H1 (cell line): ENCODE measurements at regions not wholly inside any gene's neighbourhood (a gene's known extent, or its start where the extent isn't known, plus 50 kb on each side); places are given as distances from the start of the nearest gene placed in this dataset.

Experiments used
- ATF2 ChIP-seq: IDR thresholded peaks from 2 replicates; pipeline ENCODE4 v1.6.1; 2012; ENCODE audit warnings: low read length, inconsistent platforms
- BCL11A ChIP-seq, 2 experiments: IDR thresholded peaks; one replicate each; pipeline ENCODE4 v1.6.1; 2011; ENCODE audit warnings: low read depth in 2 of 2, low read length in 2 of 2, mild to moderate bottlenecking in 2 of 2
- CBX5 ChIP-seq: fragments of 300-800, 300-1000 bp; sonication (generic); IDR thresholded peaks from 2 replicates; pipeline ENCODE4 v1.7.1; 2016; ENCODE audit warnings: antibody characterized with exemption, low read length, low read depth
- CHD1 ChIP-seq: IDR thresholded peaks from 2 replicates; pipeline ENCODE4 v1.6.1; 2012; ENCODE audit warnings: low read depth, low read length, improper control_type of control experiment
- CREB1 ChIP-seq: IDR thresholded peaks from 2 replicates; pipeline ENCODE4 v1.6.1; 2012; ENCODE audit warnings: inconsistent platforms
- CTBP2 ChIP-seq: IDR thresholded peaks from 2 replicates; pipeline ENCODE4 v1.7.0; 2011; ENCODE audit warnings: borderline replicate concordance, mild to moderate bottlenecking, moderate library complexity, mixed read lengths, low read length; ENCODE audit not compliant: insufficient read depth, insufficient read length
- EGR1 ChIP-seq: IDR thresholded peaks from 2 replicates; pipeline ENCODE4 v1.6.1; 2011; ENCODE audit warnings: low read depth, low read length, borderline replicate concordance
- EP300 ChIP-seq, 2 experiments: IDR thresholded peaks; 1 replicate in 1 of 2; 2 replicates in 1 of 2; pipeline ENCODE4 v1.6.1; 2011 to 2012; ENCODE audit warnings: low read depth in 2 of 2, low read length in 2 of 2, mild to moderate bottlenecking in 2 of 2, borderline replicate concordance in 1 of 2, inconsistent platforms in 1 of 2, moderate library complexity in 1 of 2
- GABPA ChIP-seq: IDR thresholded peaks from 2 replicates; pipeline ENCODE4 v1.6.1; 2011; ENCODE audit warnings: mild to moderate bottlenecking, low read length, moderate library complexity, borderline replicate concordance; ENCODE audit not compliant: insufficient read depth
- JUND ChIP-seq: IDR thresholded peaks from 2 replicates; pipeline ENCODE4 v1.6.1; 2011; ENCODE audit warnings: mild to moderate bottlenecking, improper control_type of control experiment, low read length
- KDM1A ChIP-seq: fragments of 200-600, 300-600 bp; sonication (generic); IDR thresholded peaks from 2 replicates; pipeline ENCODE4 v1.7.1; 2016; ENCODE audit warnings: mild to moderate bottlenecking, low read length, borderline replicate concordance
- KDM5A ChIP-seq: fragments of 200-600 bp; IDR thresholded peaks from 2 replicates; pipeline ENCODE4 v1.7.1; 2012; ENCODE audit warnings: mild to moderate bottlenecking, low read length, inconsistent platforms, mixed read lengths
- POLR2A ChIP-seq, 2 experiments: IDR thresholded peaks; 1 replicate in 1 of 2; 2 replicates in 1 of 2; pipeline ENCODE4 v1.6.1; 2011; ENCODE audit warnings: low read depth in 2 of 2, low read length in 2 of 2, mild to moderate bottlenecking in 2 of 2; ENCODE audit errors: control extremely low read depth in 1 of 2
- RBBP5 ChIP-seq: IDR thresholded peaks from 2 replicates; pipeline ENCODE4 v1.7.1; 2012; ENCODE audit warnings: low read depth, mild to moderate bottlenecking, inconsistent platforms, low read length, moderate library complexity, borderline replicate concordance
- RFX5 ChIP-seq: IDR thresholded peaks from 2 replicates; pipeline ENCODE4 v1.6.1; 2011; ENCODE audit warnings: low read depth, low read length, improper control_type of control experiment, borderline replicate concordance
- RNF2 ChIP-seq: fragments of 200-900, 300-1000 bp; sonication (generic); IDR thresholded peaks from 2 replicates; pipeline ENCODE4 v1.7.1; 2016; ENCODE audit warnings: borderline replicate concordance, low read depth, mild to moderate bottlenecking, antibody characterized with exemption, low read length; ENCODE audit not compliant: poor library complexity, severe bottlenecking; ENCODE audit errors: missing control alignments
- SAP30 ChIP-seq: fragments of 300-600 bp; sonication (generic); IDR thresholded peaks from 2 replicates; pipeline ENCODE4 v1.7.1; 2012; ENCODE audit warnings: low read length, moderate library complexity, mild to moderate bottlenecking, inconsistent platforms; ENCODE audit not compliant: insufficient read depth, insufficient replicate concordance
- SIN3A ChIP-seq, 2 experiments: IDR thresholded peaks in 1 of 2; conservative IDR thresholded peaks in 1 of 2; 2 replicates each; pipeline ENCODE4 v1.6.1; 2011 to 2012; ENCODE audit warnings: low read length in 2 of 2, improper control_type of control experiment in 1 of 2, low read depth in 1 of 2, mild to moderate bottlenecking in 1 of 2
- SP1 ChIP-seq: IDR thresholded peaks from 2 replicates; pipeline ENCODE4 v1.6.1; 2011; ENCODE audit warnings: low read depth, low read length
- SP2 ChIP-seq: IDR thresholded peaks from 2 replicates; pipeline ENCODE4 v1.6.1; 2012; ENCODE audit warnings: mild to moderate bottlenecking, low read length, inconsistent platforms
- SRF ChIP-seq: IDR thresholded peaks from 2 replicates; pipeline ENCODE4 v1.6.1; 2011; ENCODE audit warnings: mild to moderate bottlenecking, low read depth, low read length, moderate library complexity
- TAF1 ChIP-seq: IDR thresholded peaks from 2 replicates; pipeline ENCODE4 v1.6.1; 2011; ENCODE audit warnings: mild to moderate bottlenecking, low read depth, low read length
- TCF12 ChIP-seq: IDR thresholded peaks from 2 replicates; pipeline ENCODE4 v1.6.1; 2011; ENCODE audit warnings: low read depth, mild to moderate bottlenecking, low read length

GRCh38 chr9:104991144-104991953, 63.4 kb upstream of the ABCA1 start (continued):
- TF ChIP-seq CTBP2 = no peak
- TF ChIP-seq TAF1 = peak; percentile 14
- TF ChIP-seq SP1 = peak; percentile 43
- TF ChIP-seq CREB1 = 0 out of 2 replicates have a peak, but pooled peaks have one; percentile 22
- TF ChIP-seq EP300 (IDR thresholded peaks at IDR 0.05; ENCODE audit: borderline replicate concordance in 1 of 2, low read depth in 2 of 2, low read length in 2 of 2) = no peak
- peak; percentile 86 for TF ChIP-seq RBBP5
- TF ChIP-seq RNF2 = no peak
- TF ChIP-seq CBX5 = no peak
- no peak for TF ChIP-seq BCL11A (IDR thresholded peaks at IDR 0.05; ENCODE audit: low read depth in 2 of 2, low read length in 2 of 2)
- no peak for TF ChIP-seq SP2
- TF ChIP-seq EGR1 = no peak
- TF ChIP-seq GABPA = no peak
- TF ChIP-seq KDM5A = no peak
- peak in 1 of 2 experiments; percentile 57; a peak in 2 of 3 replicates for TF ChIP-seq POLR2A (IDR thresholded peaks at IDR 0.05; ENCODE audit: control extremely low read depth in 1 of 2, low read depth in 2 of 2, low read length in 2 of 2)
- peak; percentile 66; the same call in 1 of the 2 replicates for TF ChIP-seq TCF12
- TF ChIP-seq SIN3A (conservative IDR thresholded peaks at IDR 0.05 in 1 of 2, IDR thresholded peaks at IDR 0.05 in 1 of 2; ENCODE audit: low read depth in 1 of 2, low read length in 2 of 2) = peak; percentile 6 to 64; a peak in 1 of 4 replicates
- TF ChIP-seq RFX5 = no peak
- TF ChIP-seq SRF = no peak
- no peak for TF ChIP-seq CHD1
- peak; percentile 7; the same call in 1 of the 2 replicates for TF ChIP-seq JUND
- no peak for TF ChIP-seq KDM1A
- no peak for TF ChIP-seq SAP30
- TF ChIP-seq ATF2 = no peak
